Body of pancreas (tissue), 4 donors: ENCODE measurements at regions not wholly inside any gene's neighbourhood (a gene's known extent, or its start where the extent isn't known, plus 50 kb on each side); places are given as distances from the start of the nearest gene placed in this dataset.

Source experiments
- ATAC-seq: fragments of 150-250 bp; one replicate; pipeline ENCODE4 v1.9.1; 2016
- DNase-seq, 4 donors: peaks; one replicate each; pipeline ENCODE4 v3.0.0-alpha.2; 2019
- H3K27ac ChIP-seq, 4 donors: fragments of 200-600 bp; sonication (generic); 1 replicate in 3 of 4; 2 replicates in 1 of 4; pipeline versions ENCODE4 v1.5.1 to v1.6.1; 2016 to 2019; ENCODE audit warnings: mild to moderate bottlenecking in 1 of 4, mixed read lengths in 1 of 4, moderate library complexity in 1 of 4
- H3K27me3 ChIP-seq, 2 donors: fragments of 200-600 bp; sonication (generic); one replicate each; pipeline ENCODE4 v1.6.0; 2016; ENCODE audit warnings: mild to moderate bottlenecking in 1 of 2
- H3K36me3 ChIP-seq, 2 donors: fragments of 200-600 bp; sonication (generic); replicated peaks in 1 of 2; 2 replicates each; pipeline ENCODE4 v1.5.1; 2016; ENCODE audit warnings: low read depth in 2 of 2; ENCODE audit not compliant: insufficient read depth in 1 of 2
- H3K4me1 ChIP-seq: fragments of 200-600 bp; sonication (generic); one replicate; pipeline ENCODE4 v1.6.0; 2016
- H3K4me3 ChIP-seq, 2 donors: fragments of 200-600 bp; sonication (generic); 1 replicate in 1 of 2; 2 replicates in 1 of 2; pipeline ENCODE4 v1.5.1; 2016 to 2019
- H3K9me3 ChIP-seq, 3 donors: fragments of 200-600 bp; sonication (generic); 1 replicate in 2 of 3; 2 replicates in 1 of 3; pipeline ENCODE4 v1.5.1; 2016
- CTCF ChIP-seq, 7 experiments: fragments of 450-650 bp in 4 of 7; fragments of 200-600 bp in 3 of 7; sonication (generic) in 3 of 7; IDR thresholded peaks; one replicate each; pipeline ENCODE4 v1.5.1; 2016 to 2019; ENCODE audit warnings: antibody characterized with exemption in 7 of 7
- POLR2A ChIP-seq, 3 donors: fragments of 450-650 bp; IDR thresholded peaks; one replicate each; pipeline ENCODE4 v1.6.1; 2016; ENCODE audit warnings: antibody characterized with exemption in 3 of 3, mild to moderate bottlenecking in 2 of 3
- WGBS, 2 donors: methylation state at CpG; one replicate each; pipeline ENCODE4 v1.1.5; 2017; 5-methylcytosine and 5-hydroxymethylcytosine counted together
- intact Hi-C: fragments of 100-400 bp; cut with DNase I; formaldehyde crosslinking; loops from one replicate; pipeline ENCODE4 v1.15.1; 2023

DNA sequence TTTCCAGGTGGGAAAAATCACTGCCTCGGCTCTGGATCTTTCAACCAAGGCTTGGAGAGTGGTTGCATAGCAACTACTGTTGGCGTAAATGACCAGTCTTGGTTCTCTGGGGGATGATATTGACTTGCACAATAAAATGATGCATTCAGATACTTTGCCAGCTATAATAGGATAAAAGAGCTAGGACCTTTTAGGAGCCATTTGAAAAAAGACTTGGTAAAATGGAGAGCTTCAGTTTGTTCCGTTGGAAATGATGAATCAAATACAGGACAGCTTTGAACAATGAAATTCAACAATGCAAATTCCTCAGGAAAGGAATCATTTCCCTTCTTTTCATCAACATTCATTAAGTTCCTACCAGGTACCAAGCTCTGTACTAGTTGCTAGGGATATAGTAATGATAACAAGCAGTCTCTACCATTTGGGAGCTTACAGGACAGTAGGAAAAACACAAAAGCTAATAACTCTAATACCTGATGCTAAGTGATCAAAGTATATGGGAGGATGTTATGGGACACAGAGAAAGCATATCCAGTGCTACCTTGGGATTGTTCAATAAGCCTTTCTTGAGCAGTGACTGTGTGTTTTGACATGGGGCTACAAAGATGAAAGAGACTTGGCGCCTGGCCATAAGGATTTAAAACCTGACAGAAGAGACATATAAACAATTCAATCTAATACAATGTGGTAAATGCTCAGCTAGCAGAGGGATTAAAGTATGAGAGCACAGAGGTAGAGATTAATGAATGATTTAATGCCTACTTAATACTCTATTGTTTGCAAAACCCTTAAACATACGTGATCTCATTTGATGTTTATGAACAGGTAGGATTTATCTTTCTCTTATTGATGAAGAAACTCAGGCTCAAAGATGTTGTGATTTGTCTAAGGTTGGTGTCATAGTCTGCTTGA lies 110.7 kb downstream of the QPCT start:
- no peak for DNase-seq
- Histone ChIP-seq H3K4me1 (no peaks in the 10 kb centered on the region), H3K4me3 (no peak overlapping the region), H3K9me3 (no peaks in the 10 kb centered on the region), H3K36me3 (no peaks in the 10 kb centered on the region), H3K27me3 (no peaks in the 10 kb centered on the region), H3K27ac (no peak overlapping the region)
- intact Hi-C loops: no loop called here
- TF ChIP-seq CTCF (IDR thresholded peaks at IDR 0.05): no peak
- no peak for TF ChIP-seq POLR2A (IDR thresholded peaks at IDR 0.05)
- ATAC-seq: peak; percentile 24
- WGBS, 2 donors: 82 to 83% methylated on average over 5 of the region's 5 CpGs

DNA sequence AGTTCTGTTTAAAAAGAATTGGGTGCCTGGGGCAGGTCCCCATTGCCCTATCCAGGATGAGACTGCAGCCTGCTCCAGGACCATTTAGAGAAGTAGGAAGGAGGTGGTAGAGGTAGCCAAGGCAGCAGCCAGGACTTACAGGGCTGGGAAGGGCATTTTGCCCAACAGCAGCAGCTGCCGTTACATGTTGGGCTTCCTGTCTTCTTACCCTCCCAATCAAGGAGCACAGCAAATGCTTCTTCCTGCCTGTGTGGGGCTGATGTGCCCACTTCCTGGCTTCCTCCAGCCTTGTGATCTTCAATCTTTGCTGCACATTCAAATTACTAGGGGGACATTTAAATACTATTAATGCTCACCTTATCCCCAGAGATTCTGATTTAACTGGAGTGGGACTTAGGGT lies 112.0 kb downstream of the QPCT start:
- 71 to 83% methylated on average over 1 of the region's 1 CpG for WGBS, 2 donors
- DNase-seq: no peak
- intact Hi-C loops: no loop called here
- TF ChIP-seq POLR2A (IDR thresholded peaks at IDR 0.05) (no peak), CTCF (IDR thresholded peaks at IDR 0.05) (no peak)
- ATAC-seq: no peak
- H3K27me3 ChIP-seq: no peaks in the 10 kb centered on the region
- H3K4me1 ChIP-seq: no peaks in the 10 kb centered on the region
- no peaks in the 10 kb centered on the region for H3K36me3 ChIP-seq
- H3K9me3 ChIP-seq: no peaks in the 10 kb centered on the region
- H3K27ac ChIP-seq: no peak overlapping the region
- H3K4me3 ChIP-seq: no peak overlapping the region

DNA sequence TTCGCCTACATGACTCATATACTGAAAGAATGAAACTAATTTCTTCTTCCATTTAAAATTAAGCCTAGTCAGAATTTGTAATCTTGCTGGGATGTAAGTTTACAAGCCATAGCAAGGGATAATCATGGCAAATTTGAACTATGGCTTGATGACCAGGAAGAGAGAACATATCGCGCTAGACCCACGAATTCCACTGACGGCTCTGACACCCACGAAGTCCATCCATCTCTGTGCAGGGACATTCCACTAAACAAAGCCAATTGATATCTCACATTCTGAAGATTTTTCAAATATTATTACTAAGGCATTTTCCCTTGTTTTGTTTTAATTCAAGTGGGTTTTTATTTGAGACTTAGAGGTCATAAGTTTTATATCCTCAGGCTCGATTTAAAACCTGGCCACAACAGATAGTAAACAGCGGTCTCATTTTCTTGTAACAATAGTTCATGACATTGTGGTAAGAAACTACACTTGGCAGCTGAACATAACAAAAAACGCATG lies 113.0 kb downstream of the QPCT start:
- 60 to 82% methylated on average over 9 of the region's 9 CpGs for WGBS, 2 donors
- Histone ChIP-seq H3K36me3 (no peaks in the 10 kb centered on the region), H3K27me3 (no peaks in the 10 kb centered on the region), H3K4me1 (no peaks in the 10 kb centered on the region), H3K27ac (no peak overlapping the region), H3K4me3 (no peak overlapping the region), H3K9me3 (no peaks in the 10 kb centered on the region)
- DNase-seq (no peak), ATAC-seq (no peak)
- TF ChIP-seq POLR2A (IDR thresholded peaks at IDR 0.05): no peak
- TF ChIP-seq CTCF (IDR thresholded peaks at IDR 0.05): no peak
- intact Hi-C loops: no loop called here

- intact Hi-C loops: no loop called here
- TF ChIP-seq POLR2A (IDR thresholded peaks at IDR 0.05) (no peak), CTCF (IDR thresholded peaks at IDR 0.05) (no peak)
- no peaks in the 10 kb centered on the region for H3K27me3 ChIP-seq
- no peak overlapping the region for H3K4me3 ChIP-seq
- no peak for DNase-seq
- H3K4me1 ChIP-seq: no peaks in the 10 kb centered on the region
- no peak overlapping the region for H3K27ac ChIP-seq
- WGBS, 2 donors: 74 to 75% methylated on average over 2 of the region's 2 CpGs
- H3K9me3 ChIP-seq: no peaks in the 10 kb centered on the region
- no peak for ATAC-seq
- H3K36me3 ChIP-seq: no peaks in the 10 kb centered on the region
These were observed 113.7 kb downstream of the QPCT start for GRCh38 chr2:37458133-37458532.
